ENCODE measurements at regions not wholly inside any gene's neighbourhood (a gene's known extent, or its start where the extent isn't known, plus 50 kb on each side); places are given as distances from the start of the nearest gene placed in this dataset.

DNA sequence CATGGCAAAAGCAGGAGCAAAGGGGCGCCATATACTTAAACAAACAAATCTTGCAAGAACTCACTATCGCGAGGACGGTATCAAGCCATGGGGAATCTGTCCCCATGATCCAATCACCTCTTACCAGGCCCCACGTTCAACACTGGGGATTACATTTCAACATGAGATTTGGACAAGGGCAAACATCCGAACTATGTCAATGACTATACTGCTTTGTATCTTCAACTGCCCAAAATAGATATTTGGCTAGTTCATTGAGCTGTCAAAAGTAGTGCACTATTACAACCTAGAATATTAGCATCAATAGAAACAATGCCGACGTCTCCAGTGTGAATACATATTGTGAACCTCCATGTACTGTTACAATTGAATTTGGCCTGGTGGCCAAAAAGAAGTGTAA, 760.4 kb downstream of the MCTP2 start:
- no peaks in the 10 kb centered on the region for H3K27me3 ChIP-seq (ENCODE audit: low read length)
- no peak for DNase-seq

DNA sequence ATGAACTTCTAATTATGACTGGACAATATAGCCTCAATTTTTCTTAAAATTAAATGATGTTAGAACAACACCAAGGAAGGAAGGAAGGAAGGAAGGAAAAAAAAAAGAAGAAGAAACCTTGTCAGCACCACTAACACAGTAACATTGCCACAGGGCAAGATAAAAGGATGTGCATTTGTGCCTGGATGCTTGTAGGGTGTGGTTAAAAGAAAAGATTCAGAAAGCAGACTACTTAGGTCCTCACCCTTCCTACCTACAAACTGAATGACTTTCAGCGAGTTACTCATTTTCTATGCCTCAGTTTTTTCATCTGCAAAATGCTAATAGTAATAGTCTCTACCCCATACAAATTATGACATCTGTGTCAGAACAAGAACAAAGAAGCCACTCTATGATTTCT, 778.3 kb downstream of the MCTP2 start:
- no peaks in the 10 kb centered on the region for H3K4me1 ChIP-seq (ENCODE audit: low read length)
- no peak overlapping the region for H3K9ac ChIP-seq (ENCODE audit: low read length)
- DNase-seq: no peak
- no peaks in the 10 kb centered on the region; the same call in 1 of the 2 replicates for H3K9me2 ChIP-seq (replicated peaks; ENCODE audit: insufficient read depth, low read length)
- no peak overlapping the region for H3K4me3 ChIP-seq (ENCODE audit: low read length)
- H3K27ac ChIP-seq (ENCODE audit: low read length): no peak overlapping the region
- no peaks in the 10 kb centered on the region for H3K79me2 ChIP-seq (ENCODE audit: low read length)
- H3K9me3 ChIP-seq (ENCODE audit: low read length): peaks cover 3% of the 10 kb centered on the region; the same call in 1 of the 2 replicates
- no peaks in the 10 kb centered on the region for H3K27me3 ChIP-seq (ENCODE audit: low read length)
- H3K4me2 ChIP-seq (ENCODE audit: low read depth, low read length, poor library complexity, severe bottlenecking): no peak overlapping the region
- no peaks in the 10 kb centered on the region for H3K36me3 ChIP-seq (ENCODE audit: insufficient read depth, low read length)
- no peak overlapping the region for H2AFZ ChIP-seq (ENCODE audit: low read length)
- no peaks in the 10 kb centered on the region for H4K20me1 ChIP-seq (ENCODE audit: insufficient read depth, low read depth, low read length)

More for the DNA sequence above, 760.4 kb downstream of the MCTP2 start:
- no peaks in the 10 kb centered on the region for H3K9me2 ChIP-seq (replicated peaks; ENCODE audit: insufficient read depth, low read length)
- H3K4me3 ChIP-seq (ENCODE audit: low read length): no peak overlapping the region
- H4K20me1 ChIP-seq (ENCODE audit: insufficient read depth, low read depth, low read length): no peaks in the 10 kb centered on the region
- H3K4me1 ChIP-seq (ENCODE audit: low read length): no peaks in the 10 kb centered on the region
- H3K36me3 ChIP-seq (ENCODE audit: insufficient read depth, low read length): no peaks in the 10 kb centered on the region
- H2AFZ ChIP-seq (ENCODE audit: low read length): no peak overlapping the region
- H3K27ac ChIP-seq (ENCODE audit: low read length): no peak overlapping the region
- H3K79me2 ChIP-seq (ENCODE audit: low read length): no peaks in the 10 kb centered on the region
- no peak overlapping the region for H3K9ac ChIP-seq (ENCODE audit: low read length)
- peaks cover 15% of the 10 kb centered on the region; the same call in 1 of the 2 replicates for H3K9me3 ChIP-seq (ENCODE audit: low read length)
- no peak overlapping the region for H3K4me2 ChIP-seq (ENCODE audit: low read depth, low read length, poor library complexity, severe bottlenecking)

GRCh38 chr15:95013381-95013780, 782.0 kb downstream of the MCTP2 start:
- no peak overlapping the region for H3K9ac ChIP-seq (ENCODE audit: low read length)

DNA sequence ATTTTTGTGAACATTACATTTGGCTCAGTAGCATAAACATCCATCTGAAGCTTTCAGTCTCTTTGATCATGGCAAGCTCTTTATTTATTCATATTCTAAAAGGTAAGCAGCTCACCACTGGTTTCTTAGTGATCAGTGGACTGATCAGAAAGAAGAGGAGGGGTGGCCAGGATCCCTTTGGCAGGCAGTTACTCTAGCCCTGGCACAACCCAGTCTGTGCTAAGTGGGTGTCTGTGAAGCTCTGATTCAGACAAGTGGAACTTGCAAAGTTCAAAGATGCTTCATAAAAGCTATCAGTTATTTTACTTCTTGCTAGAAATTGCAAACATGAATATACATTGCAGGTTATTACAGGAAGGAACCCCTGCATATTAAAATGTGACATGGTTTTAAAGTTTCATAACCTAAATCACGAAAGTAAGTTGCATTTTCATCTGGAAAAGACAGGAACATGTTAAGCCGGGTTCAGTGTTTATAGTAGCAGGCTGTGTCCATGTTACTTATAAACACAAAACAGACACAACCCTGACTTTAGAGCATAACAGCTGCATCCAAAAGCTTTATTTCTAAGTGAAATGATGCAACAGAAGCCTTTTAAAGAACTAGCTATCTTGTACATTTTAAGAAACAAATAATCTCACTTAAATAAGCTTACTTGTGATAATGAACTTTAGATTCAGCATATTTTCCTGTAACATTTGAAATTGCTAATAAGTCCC, 785.3 kb downstream of the MCTP2 start:
- Histone ChIP-seq H3K27ac (ENCODE audit: low read length) (no peak overlapping the region), H3K4me2 (ENCODE audit: low read depth, low read length, poor library complexity, severe bottlenecking) (no peak overlapping the region), H2AFZ (ENCODE audit: low read length) (no peak overlapping the region), H3K9ac (ENCODE audit: low read length) (no peak overlapping the region), H3K9me2 (replicated peaks; ENCODE audit: insufficient read depth, low read length) (no peaks in the 10 kb centered on the region; the same call in 1 of the 2 replicates), H3K27me3 (ENCODE audit: low read length) (no peaks in the 10 kb centered on the region), H3K9me3 (ENCODE audit: low read length) (no peaks in the 10 kb centered on the region), H3K79me2 (ENCODE audit: low read length) (no peaks in the 10 kb centered on the region), H3K4me1 (ENCODE audit: low read length) (no peaks in the 10 kb centered on the region), H3K4me3 (ENCODE audit: low read length) (no peak overlapping the region), H3K36me3 (ENCODE audit: insufficient read depth, low read length) (no peaks in the 10 kb centered on the region), H4K20me1 (ENCODE audit: insufficient read depth, low read depth, low read length) (no peaks in the 10 kb centered on the region)
- no peak for DNase-seq

More at GRCh38 chr15:95013381-95013780, 782.0 kb downstream of the MCTP2 start:
- Histone ChIP-seq H3K9me3 (ENCODE audit: low read length) (no peaks in the 10 kb centered on the region), H3K27ac (ENCODE audit: low read length) (no peak overlapping the region), H3K36me3 (ENCODE audit: insufficient read depth, low read length) (no peaks in the 10 kb centered on the region), H3K27me3 (ENCODE audit: low read length) (no peaks in the 10 kb centered on the region), H3K4me2 (ENCODE audit: low read depth, low read length, poor library complexity, severe bottlenecking) (no peak overlapping the region), H2AFZ (ENCODE audit: low read length) (no peak overlapping the region), H3K4me1 (ENCODE audit: low read length) (no peaks in the 10 kb centered on the region), H3K79me2 (ENCODE audit: low read length) (no peaks in the 10 kb centered on the region), H3K9me2 (replicated peaks; ENCODE audit: insufficient read depth, low read length) (no peaks in the 10 kb centered on the region; the same call in 1 of the 2 replicates), H4K20me1 (ENCODE audit: insufficient read depth, low read depth, low read length) (no peaks in the 10 kb centered on the region), H3K4me3 (ENCODE audit: low read length) (no peak overlapping the region)
- DNase-seq: no peak

DNA sequence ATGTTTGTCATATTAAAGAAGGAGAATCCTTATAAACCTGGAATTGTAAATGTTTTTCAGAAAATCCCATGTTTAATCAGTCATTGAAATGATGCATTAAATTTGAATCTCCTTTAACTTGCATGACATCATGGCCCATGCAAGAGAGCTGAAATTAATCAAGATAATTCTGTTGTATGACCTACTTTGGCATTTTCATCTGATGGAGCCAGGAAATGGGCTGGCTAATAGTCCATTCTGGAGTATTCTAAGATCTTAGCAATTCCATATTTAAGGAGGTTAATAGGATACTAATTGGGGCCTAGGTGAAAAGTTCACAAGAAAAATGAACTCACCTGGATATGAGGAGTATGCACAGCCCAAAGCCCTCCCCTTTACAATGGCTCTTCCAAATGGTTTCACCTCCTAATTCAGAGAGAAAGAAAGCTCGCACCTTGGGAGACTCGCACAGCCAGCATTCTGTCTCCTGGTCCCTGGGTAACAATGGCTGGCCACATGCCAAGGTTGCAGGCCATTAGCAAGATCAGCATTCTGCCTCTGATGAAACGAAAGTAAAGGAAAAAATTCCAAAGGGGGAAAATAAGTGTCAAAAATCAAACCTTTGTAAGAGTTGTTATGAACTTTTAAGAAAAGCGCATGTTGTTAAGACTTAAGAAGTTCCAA, 786.4 kb downstream of the MCTP2 start:
- no peak for DNase-seq
- Histone ChIP-seq H3K27me3 (ENCODE audit: low read length) (no peaks in the 10 kb centered on the region), H3K79me2 (ENCODE audit: low read length) (no peaks in the 10 kb centered on the region), H4K20me1 (ENCODE audit: insufficient read depth, low read depth, low read length) (no peaks in the 10 kb centered on the region), H3K9ac (ENCODE audit: low read length) (no peak overlapping the region), H3K9me3 (ENCODE audit: low read length) (no peaks in the 10 kb centered on the region), H2AFZ (ENCODE audit: low read length) (no peak overlapping the region), H3K27ac (ENCODE audit: low read length) (no peak overlapping the region), H3K4me3 (ENCODE audit: low read length) (no peak overlapping the region), H3K9me2 (replicated peaks; ENCODE audit: insufficient read depth, low read length) (no peaks in the 10 kb centered on the region), H3K4me2 (ENCODE audit: low read depth, low read length, poor library complexity, severe bottlenecking) (no peak overlapping the region), H3K36me3 (ENCODE audit: insufficient read depth, low read length) (no peaks in the 10 kb centered on the region), H3K4me1 (ENCODE audit: low read length) (no peaks in the 10 kb centered on the region)

DNA sequence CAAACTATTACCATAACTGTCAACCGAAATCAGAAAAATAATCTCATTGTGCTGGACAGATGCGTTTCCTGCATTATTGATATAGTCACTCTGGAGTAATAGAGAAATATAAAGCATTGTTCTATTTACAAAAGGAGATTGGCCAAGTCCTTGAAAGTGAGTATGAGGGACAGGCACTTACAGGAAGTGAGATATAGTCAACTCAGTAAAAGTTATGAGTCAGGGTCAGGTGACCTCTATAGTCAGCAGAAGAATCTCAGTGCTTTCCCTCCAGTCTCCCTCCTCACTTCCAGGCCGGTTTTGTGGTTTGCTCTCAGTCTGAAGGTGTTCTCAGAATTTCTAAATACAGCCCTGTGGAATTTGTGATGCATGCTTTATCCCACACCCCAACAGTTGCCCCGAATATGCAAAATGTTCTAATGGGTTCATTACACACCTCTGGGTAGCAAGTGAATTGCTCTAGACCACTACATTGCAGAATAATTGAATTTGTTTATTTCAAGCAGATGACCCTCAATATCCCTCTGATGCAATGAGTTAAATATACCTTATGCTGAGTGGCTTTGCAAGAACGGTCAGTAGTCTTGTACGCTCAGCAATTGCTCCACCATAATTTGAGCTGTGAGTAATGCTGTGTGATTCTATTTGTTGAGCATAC, 787.7 kb downstream of the MCTP2 start:
- DNase-seq: no peak
- no peaks in the 10 kb centered on the region for H3K4me1 ChIP-seq (ENCODE audit: low read length)

GRCh38 chr15:95019907-95020306, 788.5 kb downstream of the MCTP2 start:
- no peak for DNase-seq
- Histone ChIP-seq H3K9me2 (replicated peaks; ENCODE audit: insufficient read depth, low read length) (no peaks in the 10 kb centered on the region), H3K4me2 (ENCODE audit: low read depth, low read length, poor library complexity, severe bottlenecking) (no peak overlapping the region), H3K4me3 (ENCODE audit: low read length) (no peak overlapping the region), H3K9me3 (ENCODE audit: low read length) (no peaks in the 10 kb centered on the region), H3K36me3 (ENCODE audit: insufficient read depth, low read length) (no peaks in the 10 kb centered on the region), H3K4me1 (ENCODE audit: low read length) (no peaks in the 10 kb centered on the region), H3K79me2 (ENCODE audit: low read length) (no peaks in the 10 kb centered on the region), H3K27me3 (ENCODE audit: low read length) (no peaks in the 10 kb centered on the region), H4K20me1 (ENCODE audit: insufficient read depth, low read depth, low read length) (no peaks in the 10 kb centered on the region), H2AFZ (ENCODE audit: low read length) (no peak overlapping the region), H3K27ac (ENCODE audit: low read length) (no peak overlapping the region), H3K9ac (ENCODE audit: low read length) (no peak overlapping the region)

More for the DNA sequence above, 787.7 kb downstream of the MCTP2 start:
- H3K9me2 ChIP-seq (replicated peaks; ENCODE audit: insufficient read depth, low read length): no peaks in the 10 kb centered on the region
- H3K9me3 ChIP-seq (ENCODE audit: low read length): no peaks in the 10 kb centered on the region
- no peak overlapping the region for H2AFZ ChIP-seq (ENCODE audit: low read length)
- H3K9ac ChIP-seq (ENCODE audit: low read length): no peak overlapping the region
- H3K27me3 ChIP-seq (ENCODE audit: low read length): no peaks in the 10 kb centered on the region
- H3K79me2 ChIP-seq (ENCODE audit: low read length): no peaks in the 10 kb centered on the region
- H4K20me1 ChIP-seq (ENCODE audit: insufficient read depth, low read depth, low read length): no peaks in the 10 kb centered on the region
- no peak overlapping the region for H3K27ac ChIP-seq (ENCODE audit: low read length)
- H3K36me3 ChIP-seq (ENCODE audit: insufficient read depth, low read length): no peaks in the 10 kb centered on the region
- no peak overlapping the region for H3K4me2 ChIP-seq (ENCODE audit: low read depth, low read length, poor library complexity, severe bottlenecking)
- no peak overlapping the region for H3K4me3 ChIP-seq (ENCODE audit: low read length)

GRCh38 chr15:95021816-95022215, 790.5 kb downstream of the MCTP2 start:
- Histone ChIP-seq H3K27me3 (ENCODE audit: low read length) (no peaks in the 10 kb centered on the region), H3K4me2 (ENCODE audit: low read depth, low read length, poor library complexity, severe bottlenecking) (no peak overlapping the region), H3K4me1 (ENCODE audit: low read length) (no peaks in the 10 kb centered on the region), H3K36me3 (ENCODE audit: insufficient read depth, low read length) (no peaks in the 10 kb centered on the region), H3K4me3 (ENCODE audit: low read length) (no peak overlapping the region), H3K9me3 (ENCODE audit: low read length) (no peaks in the 10 kb centered on the region), H3K9me2 (replicated peaks; ENCODE audit: insufficient read depth, low read length) (no peaks in the 10 kb centered on the region), H3K79me2 (ENCODE audit: low read length) (no peaks in the 10 kb centered on the region), H3K27ac (ENCODE audit: low read length) (no peak overlapping the region), H3K9ac (ENCODE audit: low read length) (no peak overlapping the region), H2AFZ (ENCODE audit: low read length) (no peak overlapping the region), H4K20me1 (ENCODE audit: insufficient read depth, low read depth, low read length) (no peaks in the 10 kb centered on the region)
- DNase-seq: no peak

Data from Karpas-422 (cell line).